HG02588 (cell line): ENCODE measurements at regions not wholly inside any gene's neighbourhood (a gene's known extent, or its start where the extent isn't known, plus 50 kb on each side); places are given as distances from the start of the nearest gene placed in this dataset.
"Not testable (repeated sequence)": the region's sequence is repeated elsewhere in the genome, so short reads cannot be mapped to it uniquely, and the experiment has no call there.

Experiments
- ATAC-seq: cut with Tn5 transposase; IDR thresholded peaks from one replicate; pipeline ENCODE4 v1.9.1; 2021; ENCODE audit warnings: mild to moderate bottlenecking, moderate library complexity; ENCODE audit not compliant: unreplicated experiment

GRCh38 chr4:86478151-86478550, 116.0 kb upstream of the PTPN13 start:
- not testable (repeated sequence) for ATAC-seq

- no peak for ATAC-seq
Observed at GRCh38 chr4:86481440-86481839, 112.7 kb upstream of the PTPN13 start.

- ATAC-seq = no peak
Observed at GRCh38 chr4:86482306-86483172, 111.6 kb upstream of the PTPN13 start.

- no peak for ATAC-seq
Observed at GRCh38 chr4:86483173-86483490, 111.0 kb upstream of the PTPN13 start.

- ATAC-seq = no peak
Observed at GRCh38 chr4:86483773-86484172, 110.3 kb upstream of the PTPN13 start.

- no peak for ATAC-seq
Observed at GRCh38 chr4:86484241-86484640, 109.9 kb upstream of the PTPN13 start.

GRCh38 chr4:86487738-86488348, 106.3 kb upstream of the PTPN13 start:
- ATAC-seq = no peak

- ATAC-seq = no peak
Observed at GRCh38 chr4:86493460-86493859, 100.7 kb upstream of the PTPN13 start.

GRCh38 chr4:86496094-86497080, 97.7 kb upstream of the PTPN13 start:
- ATAC-seq = no peak

GRCh38 chr4:86497131-86497530, 97.0 kb upstream of the PTPN13 start:
- ATAC-seq = no peak

GRCh38 chr4:86497980-86498862, 95.9 kb upstream of the PTPN13 start:
- peak; percentile 82 for ATAC-seq

- ATAC-seq = no peak
Observed at GRCh38 chr4:86498863-86499166, 95.3 kb upstream of the PTPN13 start.

- ATAC-seq = no peak
Observed at GRCh38 chr4:86500527-86500926, 93.6 kb upstream of the PTPN13 start.

- no peak for ATAC-seq
Observed at GRCh38 chr4:86502081-86502480, 92.0 kb upstream of the PTPN13 start.

GRCh38 chr4:86506591-86506990, 87.5 kb upstream of the PTPN13 start:
- ATAC-seq = no peak

- no peak for ATAC-seq
Observed at GRCh38 chr4:86508436-86508835, 85.7 kb upstream of the PTPN13 start.

GRCh38 chr4:86511590-86511989, 82.5 kb upstream of the PTPN13 start:
- no peak for ATAC-seq

GRCh38 chr4:86512631-86513030, 81.5 kb upstream of the PTPN13 start:
- no peak for ATAC-seq

GRCh38 chr4:86515963-86516362, 78.2 kb upstream of the PTPN13 start:
- ATAC-seq = not testable (repeated sequence)

- no peak for ATAC-seq
Observed at GRCh38 chr4:86521373-86521969, 72.6 kb upstream of the PTPN13 start.
